Prostate gland (tissue), 2 donors: ENCODE measurements at regions not wholly inside any gene's neighbourhood (a gene's known extent, or its start where the extent isn't known, plus 50 kb on each side); places are given as distances from the start of the nearest gene placed in this dataset.

Experiments
- DNase-seq: peaks from one replicate; pipeline ENCODE4 v3.0.0-alpha.2; 2019; ENCODE audit warnings: low spot score
- H3K27ac ChIP-seq, 2 donors: fragments of 200-600 bp; sonication (generic); 2 replicates each; pipeline ENCODE4 v1.5.1; 2017 to 2019
- H3K27me3 ChIP-seq: fragments of 200-600 bp; sonication (generic); replicated peaks from 2 replicates; pipeline ENCODE4 v1.5.1; 2019; ENCODE audit not compliant: insufficient read depth
- H3K36me3 ChIP-seq, 2 donors: fragments of 200-600 bp; sonication (generic); 1 replicate in 1 of 2; 2 replicates in 1 of 2; pipeline versions ENCODE4 v1.5.1 to v1.8.1; 2017 to 2019
- H3K4me1 ChIP-seq: fragments of 200-600 bp; sonication (generic); replicated peaks from 2 replicates; pipeline ENCODE4 v1.5.1; 2019
- H3K4me3 ChIP-seq, 2 donors: fragments of 200-600 bp; sonication (generic); 2 replicates each; pipeline ENCODE4 v1.5.1; 2017 to 2019
- H3K9me3 ChIP-seq: fragments of 200-600 bp; sonication (generic); 2 replicates; pipeline ENCODE4 v1.5.1; 2017
- CTCF ChIP-seq, 4 experiments: fragments of 200-600 bp in 2 of 4; fragments of 450-650 bp in 2 of 4; sonication (generic) in 2 of 4; IDR thresholded peaks; 1 replicate in 3 of 4; 2 replicates in 1 of 4; pipeline ENCODE4 v1.5.1; 2016 to 2019; ENCODE audit warnings: antibody characterized with exemption in 4 of 4, mild to moderate bottlenecking in 2 of 4, moderate library complexity in 2 of 4
- POLR2A ChIP-seq: fragments of 450-650 bp; IDR thresholded peaks from one replicate; pipeline ENCODE4 v1.6.1; 2016; ENCODE audit warnings: antibody characterized with exemption, mild to moderate bottlenecking
- POLR2AphosphoS5 ChIP-seq: sonication (generic); formaldehyde crosslinking; IDR thresholded peaks from one replicate; pipeline ENCODE4 v1.6.1; 2017; ENCODE audit warnings: antibody characterized with exemption
- WGBS: methylation state at CpG from one replicate; pipeline ENCODE4 v1.1.5; 2018; 5-methylcytosine and 5-hydroxymethylcytosine counted together
- intact Hi-C: fragments of 100-400 bp; cut with DNase I; formaldehyde crosslinking; loops from one replicate; pipeline ENCODE4 v1.14.2; 2022

DNA sequence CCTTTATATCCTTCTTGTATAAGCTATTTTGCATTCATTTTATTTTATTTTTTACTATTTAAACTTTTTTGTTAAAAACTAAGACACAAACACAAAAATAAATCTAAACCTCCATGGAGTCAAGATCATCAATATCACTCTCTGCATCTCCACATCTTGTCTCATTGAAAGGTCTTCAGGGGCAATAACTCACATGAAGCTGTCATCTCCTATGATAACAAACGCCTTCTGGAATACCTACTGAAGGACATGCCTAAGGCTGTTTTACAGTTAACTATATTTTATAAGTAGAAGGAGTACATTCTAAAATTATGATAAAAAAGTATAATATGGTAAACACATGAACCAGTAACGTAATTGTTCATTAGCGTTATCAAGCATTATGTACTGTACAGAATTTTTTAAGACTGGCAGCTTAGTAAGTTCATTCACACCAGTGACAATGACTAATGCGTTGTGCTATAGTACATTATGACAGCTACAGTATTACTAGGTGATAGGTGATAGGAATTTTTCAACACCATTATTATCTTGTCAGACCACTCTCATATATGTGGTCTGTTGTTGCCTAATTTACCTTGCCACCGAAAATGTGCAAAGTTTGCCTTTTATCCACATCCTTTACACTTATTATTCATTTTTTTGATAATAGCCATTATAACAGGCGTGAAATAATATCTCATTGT is 390.7 kb upstream of the SLITRK1 start:
- H3K4me1 ChIP-seq = no peaks in the 10 kb centered on the region
- no peak overlapping the region for H3K27ac ChIP-seq
- intact Hi-C loops = no loop called here
- 82% methylated on average over 6 of the region's 6 CpGs for WGBS
- no peak for DNase-seq
- TF ChIP-seq CTCF (IDR thresholded peaks at IDR 0.05) (no peak), POLR2AphosphoS5 (no peak), POLR2A (no peak)
- no peaks in the 10 kb centered on the region for H3K27me3 ChIP-seq
- no peaks in the 10 kb centered on the region for H3K9me3 ChIP-seq
- no peak overlapping the region for H3K4me3 ChIP-seq
- H3K36me3 ChIP-seq = no peaks in the 10 kb centered on the region

DNA sequence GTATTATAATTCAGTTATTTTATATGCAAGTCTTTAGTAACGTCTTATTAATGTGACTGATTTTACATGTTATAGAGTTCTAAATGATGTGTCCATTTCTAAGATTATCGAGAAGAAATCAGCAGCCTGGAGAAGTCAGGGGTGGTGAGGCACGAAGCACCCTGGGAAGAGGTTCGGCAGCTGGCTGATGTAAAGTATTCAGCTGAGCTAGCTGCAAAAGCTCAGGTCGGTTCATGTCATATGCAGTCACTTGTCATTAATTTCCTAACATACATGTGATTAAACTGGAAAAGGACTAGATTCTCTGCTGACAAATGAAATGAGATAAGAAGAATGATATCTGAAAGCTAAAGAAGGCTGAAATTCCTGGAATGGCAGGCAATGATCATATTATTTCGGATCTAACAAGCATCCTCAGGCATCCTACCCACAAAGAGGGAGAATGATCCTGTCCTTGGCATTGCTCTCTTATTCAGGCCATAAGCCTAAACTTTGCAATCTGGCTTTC is 383.0 kb upstream of the SLITRK1 start:
- TF ChIP-seq CTCF (IDR thresholded peaks at IDR 0.05) (no peak), POLR2AphosphoS5 (no peak), POLR2A (no peak)

DNA sequence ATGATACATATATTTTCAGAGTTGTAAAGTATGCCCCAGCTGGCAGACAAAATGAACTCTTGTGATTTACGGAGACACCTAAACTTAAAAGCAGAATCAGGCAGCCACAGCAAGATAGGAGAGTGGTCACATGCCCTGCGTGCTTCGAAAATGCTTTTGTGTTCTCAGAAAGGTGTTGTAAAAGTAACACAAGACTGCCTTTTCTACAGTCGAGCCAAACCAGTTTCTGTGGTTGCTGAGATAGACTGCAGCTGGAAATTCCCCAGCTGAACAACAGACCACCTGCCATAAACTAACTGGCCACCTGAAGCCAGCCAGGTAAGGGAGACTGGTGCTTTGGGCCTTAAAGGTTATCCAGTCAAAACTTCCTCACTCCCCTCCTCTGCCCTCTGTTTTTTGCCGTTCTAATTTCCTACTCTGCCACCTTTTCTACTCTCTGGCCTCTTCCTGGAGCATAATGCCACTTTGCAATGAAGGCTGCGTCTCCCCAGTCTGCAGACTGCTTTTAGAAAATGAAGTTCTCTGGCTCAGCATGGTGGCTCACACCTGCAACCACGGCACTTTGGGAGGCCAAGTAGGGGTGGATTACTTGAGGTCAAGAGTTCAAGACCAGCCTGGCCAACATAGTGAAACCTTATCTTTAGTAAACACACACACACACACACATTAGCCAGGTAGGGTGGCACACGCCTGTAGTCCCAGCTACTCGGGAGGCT is 381.2 kb upstream of the SLITRK1 start:
- TF ChIP-seq CTCF (IDR thresholded peaks at IDR 0.05) = no peak
- no peak for TF ChIP-seq POLR2A
- TF ChIP-seq POLR2AphosphoS5 = no peak
- no peak overlapping the region for H3K27ac ChIP-seq
- H3K27me3 ChIP-seq = no peaks in the 10 kb centered on the region

More for the DNA sequence above, 383.0 kb upstream of the SLITRK1 start:
- Histone ChIP-seq H3K4me3 (no peak overlapping the region), H3K4me1 (no peaks in the 10 kb centered on the region), H3K27me3 (no peaks in the 10 kb centered on the region), H3K9me3 (no peaks in the 10 kb centered on the region), H3K36me3 (no peaks in the 10 kb centered on the region), H3K27ac (no peak overlapping the region)
- 76% methylated on average over 6 of the region's 6 CpGs for WGBS
- no peak for DNase-seq
- intact Hi-C loops = no loop called here

GRCh38 chr13:84255226-84255797 is 373.0 kb upstream of the SLITRK1 start:
- WGBS = 90% methylated on average over 3 of the region's 3 CpGs
- DNase-seq = no peak
- no peak overlapping the region for H3K4me3 ChIP-seq
- TF ChIP-seq POLR2A (no peak), CTCF (IDR thresholded peaks at IDR 0.05) (no peak), POLR2AphosphoS5 (no peak)
- intact Hi-C loops = no loop called here
- no peaks in the 10 kb centered on the region for H3K27me3 ChIP-seq
- H3K9me3 ChIP-seq = no peaks in the 10 kb centered on the region
- no peaks in the 10 kb centered on the region for H3K4me1 ChIP-seq
- H3K27ac ChIP-seq = no peak overlapping the region
- H3K36me3 ChIP-seq = no peaks in the 10 kb centered on the region

More for the DNA sequence above, 381.2 kb upstream of the SLITRK1 start:
- no peaks in the 10 kb centered on the region for H3K9me3 ChIP-seq
- DNase-seq = no peak
- H3K4me3 ChIP-seq = no peak overlapping the region
- 46% methylated on average over 9 of the region's 9 CpGs for WGBS
- intact Hi-C loops = no loop called here
- H3K36me3 ChIP-seq = no peaks in the 10 kb centered on the region
- H3K4me1 ChIP-seq = no peaks in the 10 kb centered on the region
